GM19372 (cell line): ENCODE measurements at regions not wholly inside any gene's neighbourhood (a gene's known extent, or its start where the extent isn't known, plus 50 kb on each side); places are given as distances from the start of the nearest gene placed in this dataset.
"Not testable (repeated sequence)": the region's sequence is repeated elsewhere in the genome, so short reads cannot be mapped to it uniquely, and the experiment has no call there.

Source experiments
- ATAC-seq: cut with Tn5 transposase; IDR thresholded peaks from one replicate; pipeline ENCODE4 v1.9.1; 2021; ENCODE audit warnings: mild to moderate bottlenecking, low read depth, moderate library complexity; ENCODE audit not compliant: unreplicated experiment

- ATAC-seq, result no peak
These were observed 125.3 kb downstream of the VPREB1 start for GRCh38 chr22:22369964-22370270.

- no peak for ATAC-seq
These were observed 126.5 kb downstream of the VPREB1 start for GRCh38 chr22:22371031-22371541.

GRCh38 chr22:22372086-22372485 lies 127.5 kb downstream of the VPREB1 start:
- ATAC-seq, result no peak

GRCh38 chr22:22374163-22374562 lies 129.6 kb downstream of the VPREB1 start:
- no peak for ATAC-seq

GRCh38 chr22:22374579-22374978 lies 130.0 kb downstream of the VPREB1 start:
- no peak for ATAC-seq

GRCh38 chr22:22375576-22376351 lies 131.2 kb downstream of the VPREB1 start:
- no peak for ATAC-seq

- ATAC-seq, result no peak
These were observed 131.7 kb downstream of the VPREB1 start for GRCh38 chr22:22376352-22376706.

- ATAC-seq, result not testable (repeated sequence)
These were observed 131.7 kb downstream of the ZNF280B start for GRCh38 chr22:22376884-22377283.

GRCh38 chr22:22377335-22377734 lies 131.2 kb downstream of the ZNF280B start:
- ATAC-seq, result no peak

- ATAC-seq, result no peak
These were observed 129.8 kb downstream of the ZNF280B start for GRCh38 chr22:22378446-22379415.

- ATAC-seq, result no peak
These were observed 128.2 kb downstream of the ZNF280B start for GRCh38 chr22:22380098-22381030.

- ATAC-seq, result not testable (repeated sequence)
These were observed 127.2 kb downstream of the ZNF280B start for GRCh38 chr22:22381292-22381691.

- no peak for ATAC-seq
These were observed 124.3 kb downstream of the ZNF280B start for GRCh38 chr22:22384267-22384666.

GRCh38 chr22:22384668-22385244 lies 123.8 kb downstream of the ZNF280B start:
- ATAC-seq, result no peak

GRCh38 chr22:22386602-22387385 lies 121.7 kb downstream of the ZNF280B start:
- ATAC-seq, result no peak

- no peak for ATAC-seq
These were observed 121.2 kb downstream of the ZNF280B start for GRCh38 chr22:22387386-22387736.

GRCh38 chr22:22388090-22388489 lies 120.5 kb downstream of the ZNF280B start:
- ATAC-seq, result no peak

- ATAC-seq, result no peak
These were observed 120.0 kb downstream of the ZNF280B start for GRCh38 chr22:22388494-22388893.

- no peak for ATAC-seq
These were observed 119.1 kb downstream of the ZNF280B start for GRCh38 chr22:22389467-22389866.
